22Rv1 (cell line): ENCODE measurements at regions not wholly inside any gene's neighbourhood (a gene's known extent, or its start where the extent isn't known, plus 50 kb on each side); places are given as distances from the start of the nearest gene placed in this dataset.

ENCODE experiments used
- ZFX ChIP-seq: fragments of 450-650 bp; IDR thresholded peaks from 2 replicates; pipeline ENCODE4 v1.6.1; 2017; ENCODE audit warnings: antibody characterized with exemption, borderline replicate concordance
- TF ChIP-seq, protein P1 (sequence below): fragments of 450-650 bp; IDR thresholded peaks from 2 replicates; pipeline ENCODE4 v1.5.1; 2017; ENCODE audit warnings: mild to moderate bottlenecking

DNA sequence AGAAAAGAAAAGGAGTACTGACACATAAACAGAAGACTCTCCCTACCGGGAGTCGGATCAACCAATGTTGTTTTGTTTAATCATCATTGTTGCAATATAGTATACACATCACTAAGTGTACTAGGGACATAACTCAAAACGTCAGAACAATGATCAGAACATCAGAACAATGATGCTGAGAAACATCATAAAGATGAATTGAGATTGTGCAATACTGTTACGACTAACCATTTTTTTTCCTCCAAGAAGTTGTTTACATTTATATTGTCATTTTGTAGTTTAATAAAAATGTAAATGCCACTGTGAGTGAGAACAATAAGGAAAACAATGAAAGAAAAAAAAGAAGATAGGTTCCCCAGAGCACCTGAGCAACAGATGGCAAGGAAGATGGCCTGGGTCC, 663.1 kb upstream of the PCDH15 start:
- TF ChIP-seq, protein P1, sequence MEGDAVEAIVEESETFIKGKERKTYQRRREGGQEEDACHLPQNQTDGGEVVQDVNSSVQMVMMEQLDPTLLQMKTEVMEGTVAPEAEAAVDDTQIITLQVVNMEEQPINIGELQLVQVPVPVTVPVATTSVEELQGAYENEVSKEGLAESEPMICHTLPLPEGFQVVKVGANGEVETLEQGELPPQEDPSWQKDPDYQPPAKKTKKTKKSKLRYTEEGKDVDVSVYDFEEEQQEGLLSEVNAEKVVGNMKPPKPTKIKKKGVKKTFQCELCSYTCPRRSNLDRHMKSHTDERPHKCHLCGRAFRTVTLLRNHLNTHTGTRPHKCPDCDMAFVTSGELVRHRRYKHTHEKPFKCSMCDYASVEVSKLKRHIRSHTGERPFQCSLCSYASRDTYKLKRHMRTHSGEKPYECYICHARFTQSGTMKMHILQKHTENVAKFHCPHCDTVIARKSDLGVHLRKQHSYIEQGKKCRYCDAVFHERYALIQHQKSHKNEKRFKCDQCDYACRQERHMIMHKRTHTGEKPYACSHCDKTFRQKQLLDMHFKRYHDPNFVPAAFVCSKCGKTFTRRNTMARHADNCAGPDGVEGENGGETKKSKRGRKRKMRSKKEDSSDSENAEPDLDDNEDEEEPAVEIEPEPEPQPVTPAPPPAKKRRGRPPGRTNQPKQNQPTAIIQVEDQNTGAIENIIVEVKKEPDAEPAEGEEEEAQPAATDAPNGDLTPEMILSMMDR, result no peak
- TF ChIP-seq ZFX, result no peak
